ENCODE measurements at regions not wholly inside any gene's neighbourhood (a gene's known extent, or its start where the extent isn't known, plus 50 kb on each side); places are given as distances from the start of the nearest gene placed in this dataset.

GRCh38 chr3:80564391-80564790 lies 796.6 kb upstream of the ROBO1 start:
- DNase-seq, result no peak

GRCh38 chr3:80559701-80560100 lies 791.9 kb upstream of the ROBO1 start:
- no peak for DNase-seq

GRCh38 chr3:80556763-80557162 lies 789.0 kb upstream of the ROBO1 start:
- no peak for DNase-seq

- DNase-seq, result no peak
Measured at GRCh38 chr3:80554304-80554703, 786.5 kb upstream of the ROBO1 start.

- DNase-seq, result no peak
Measured at GRCh38 chr3:80553211-80553610, 785.4 kb upstream of the ROBO1 start.

GRCh38 chr3:80550174-80550573 lies 782.4 kb upstream of the ROBO1 start:
- no peak for DNase-seq

GRCh38 chr3:80549173-80549572 lies 781.4 kb upstream of the ROBO1 start:
- DNase-seq, result no peak

GRCh38 chr3:80543154-80543553 lies 775.4 kb upstream of the ROBO1 start:
- DNase-seq, result no peak

- no peak for DNase-seq
Measured at GRCh38 chr3:80542456-80542855, 774.7 kb upstream of the ROBO1 start.

- no peak for DNase-seq
Measured at GRCh38 chr3:80537680-80538079, 769.9 kb upstream of the ROBO1 start.

GRCh38 chr3:80535286-80535685 lies 767.5 kb upstream of the ROBO1 start:
- no peak for DNase-seq

GRCh38 chr3:80533553-80533952 lies 765.8 kb upstream of the ROBO1 start:
- no peak for DNase-seq

- DNase-seq, result no peak
Measured at GRCh38 chr3:80526153-80526552, 758.4 kb upstream of the ROBO1 start.

GRCh38 chr3:80521081-80521480 lies 753.3 kb upstream of the ROBO1 start:
- no peak for DNase-seq

GRCh38 chr3:80519436-80519835 lies 751.6 kb upstream of the ROBO1 start:
- no peak for DNase-seq

- DNase-seq, result no peak
Measured at GRCh38 chr3:80496452-80496851, 728.7 kb upstream of the ROBO1 start.

GRCh38 chr3:80492162-80492561 lies 724.4 kb upstream of the ROBO1 start:
- DNase-seq, result no peak

- DNase-seq, result no peak
Measured at GRCh38 chr3:80472961-80473360, 705.2 kb upstream of the ROBO1 start.

- DNase-seq, result no peak
Measured at GRCh38 chr3:80472459-80472858, 704.7 kb upstream of the ROBO1 start.

GRCh38 chr3:80470433-80470832 lies 702.6 kb upstream of the ROBO1 start:
- no peak for DNase-seq

GRCh38 chr3:80465746-80466145 lies 697.9 kb upstream of the ROBO1 start:
- no peak for DNase-seq

GRCh38 chr3:80451393-80451792 lies 683.6 kb upstream of the ROBO1 start:
- no peak for DNase-seq

GRCh38 chr3:80445641-80446040 lies 677.8 kb upstream of the ROBO1 start:
- DNase-seq, result no peak

- no peak for DNase-seq
Measured at GRCh38 chr3:80445053-80445452, 677.3 kb upstream of the ROBO1 start.

GRCh38 chr3:80439490-80439889 lies 671.7 kb upstream of the ROBO1 start:
- no peak for DNase-seq

- DNase-seq, result no peak
Measured at GRCh38 chr3:80434366-80434765, 666.6 kb upstream of the ROBO1 start.
